Activated CD8-positive, alpha-beta memory T cell treated with anti-CD3 and anti-CD28 coated beads, Interleukin-2, amount 50 U/mL, for 48 hours (primary cell): ENCODE measurements at regions not wholly inside any gene's neighbourhood (a gene's known extent, or its start where the extent isn't known, plus 50 kb on each side); places are given as distances from the start of the nearest gene placed in this dataset.

Source experiments
- DNase-seq: peaks from one replicate; pipeline ENCODE4 v3.0.0-alpha.2; 2020

DNA sequence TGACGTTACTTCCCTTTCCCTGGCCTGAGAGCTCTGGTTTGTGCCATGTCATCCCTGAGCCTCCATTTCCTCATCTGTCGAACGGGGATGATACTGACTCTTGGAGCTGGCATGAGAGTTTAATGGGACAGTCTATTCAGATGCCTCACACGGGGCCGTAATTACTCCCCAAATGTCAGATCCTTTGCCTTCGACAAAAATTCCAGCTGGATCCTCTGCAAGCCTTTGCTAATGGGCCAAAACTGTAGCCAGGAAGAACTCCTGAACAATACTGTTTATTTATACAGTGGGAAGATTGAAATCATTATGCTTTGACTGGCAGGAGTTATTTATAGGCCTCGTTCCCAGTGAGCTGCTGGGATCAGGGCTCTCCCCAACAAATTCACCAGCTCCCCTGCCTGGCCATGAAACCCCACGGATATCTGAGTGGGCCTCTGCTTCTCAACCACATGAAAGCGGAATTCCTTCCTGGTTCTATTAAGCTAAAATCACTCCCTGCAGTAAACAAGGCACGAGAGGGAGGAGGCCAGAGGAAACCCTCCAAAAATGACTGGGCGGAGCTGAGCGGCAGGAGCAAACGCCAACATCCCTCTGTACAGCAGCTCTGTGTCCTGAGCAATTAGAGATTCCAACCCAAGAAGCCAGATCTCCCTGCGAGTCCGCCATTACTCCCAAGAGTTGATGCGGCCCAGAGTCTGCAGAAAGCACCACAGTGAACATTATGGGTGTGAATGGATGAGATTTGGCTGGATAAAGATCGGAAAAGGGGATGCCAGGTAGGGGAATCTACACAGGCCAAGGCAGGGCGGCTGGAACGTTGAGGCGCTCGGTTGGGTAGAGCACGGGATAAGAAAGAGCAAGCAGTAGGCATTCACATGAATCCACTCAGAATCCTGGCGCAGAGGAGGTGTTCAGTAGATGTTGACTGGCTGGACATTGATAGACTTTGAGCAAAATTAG, 326.1 kb downstream of the BCL11B start:
- DNase-seq = peak; percentile 18

GRCh38 chr14:98946940-98947339, 325.1 kb downstream of the BCL11B start:
- peak; percentile 26 for DNase-seq

DNA sequence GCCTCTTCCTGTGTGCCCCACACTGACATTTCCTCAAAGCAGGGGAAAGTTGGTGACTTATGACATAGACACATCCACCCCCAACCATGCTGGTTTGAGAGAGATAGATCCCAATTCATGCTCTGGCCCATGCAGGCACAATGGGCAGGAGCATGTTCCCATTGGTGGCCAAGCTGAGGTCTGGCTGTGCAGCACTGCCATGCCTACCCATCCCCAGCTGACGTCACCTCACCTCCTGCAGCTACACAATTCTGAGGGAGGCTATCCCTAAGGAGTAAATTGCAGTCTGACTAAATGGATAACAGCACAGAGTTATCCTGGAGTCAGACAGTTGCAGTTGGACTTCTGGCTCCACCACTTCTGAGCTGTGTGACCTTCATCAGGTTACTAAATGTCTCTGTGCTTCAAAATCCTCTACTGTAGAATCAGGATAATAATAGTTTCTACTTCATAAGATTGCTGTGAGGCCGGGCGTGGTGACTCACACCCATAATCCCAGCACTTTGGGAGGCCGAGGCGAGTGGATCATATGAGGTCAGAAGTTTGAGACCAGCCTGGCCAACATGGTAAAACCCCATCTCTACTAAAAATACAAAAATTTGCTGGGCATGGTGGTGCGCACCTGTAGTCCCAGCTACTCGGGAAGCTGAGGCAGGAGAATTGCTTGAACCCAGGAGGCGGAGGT, 323.9 kb downstream of the BCL11B start:
- peak; percentile 23 for DNase-seq

DNA sequence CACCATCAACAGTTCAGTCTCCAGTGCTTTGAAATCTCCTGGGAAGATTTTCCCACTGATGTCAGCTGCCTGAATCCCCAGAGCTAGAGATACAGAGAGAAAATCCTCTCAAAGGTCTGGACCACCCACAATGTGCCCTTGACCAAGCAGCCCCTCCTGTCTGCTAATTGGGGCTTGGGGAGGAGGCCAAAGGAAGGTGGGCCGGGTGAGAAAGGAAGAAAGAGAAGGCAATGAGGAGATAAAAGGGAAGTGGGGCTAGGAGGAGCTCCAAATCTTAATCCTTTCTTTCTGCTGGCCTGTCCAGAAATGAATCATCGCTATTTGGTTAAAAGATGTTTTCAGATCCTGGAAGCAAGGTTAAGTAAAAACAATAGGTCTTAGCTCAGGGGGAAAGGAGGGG, 322.9 kb downstream of the BCL11B start:
- DNase-seq = no peak

DNA sequence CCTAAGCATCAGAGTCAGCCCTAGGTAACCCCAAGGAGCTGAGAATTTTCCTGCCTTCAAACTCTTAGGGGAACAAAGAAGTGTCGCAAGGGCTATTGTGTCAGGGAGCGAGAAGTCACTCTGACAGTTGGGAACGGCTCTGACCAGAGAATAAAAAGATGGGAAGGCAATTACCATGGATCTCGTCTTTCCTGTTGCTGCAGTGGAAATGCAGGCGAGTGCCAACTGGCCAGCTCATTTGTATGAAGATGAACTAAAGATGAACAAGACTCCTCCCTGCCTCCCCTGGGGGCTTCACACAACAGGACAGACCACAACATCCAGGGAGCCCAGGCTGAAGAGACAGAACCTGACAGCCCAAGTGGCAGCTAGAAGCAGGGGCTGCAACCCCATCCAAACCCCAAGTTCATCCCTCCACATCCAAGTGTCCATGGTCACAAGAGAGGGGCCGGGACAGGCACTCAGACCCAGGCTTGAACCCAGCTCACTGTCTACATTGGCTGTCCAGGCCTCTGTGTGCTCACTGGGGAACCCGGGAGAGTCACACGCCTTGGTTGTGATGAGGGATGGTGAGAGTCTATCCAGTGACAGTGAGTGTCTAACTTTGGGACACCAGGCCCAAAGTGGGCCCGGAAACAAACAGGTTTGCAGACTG, 322.4 kb downstream of the BCL11B start:
- no peak for DNase-seq

DNA sequence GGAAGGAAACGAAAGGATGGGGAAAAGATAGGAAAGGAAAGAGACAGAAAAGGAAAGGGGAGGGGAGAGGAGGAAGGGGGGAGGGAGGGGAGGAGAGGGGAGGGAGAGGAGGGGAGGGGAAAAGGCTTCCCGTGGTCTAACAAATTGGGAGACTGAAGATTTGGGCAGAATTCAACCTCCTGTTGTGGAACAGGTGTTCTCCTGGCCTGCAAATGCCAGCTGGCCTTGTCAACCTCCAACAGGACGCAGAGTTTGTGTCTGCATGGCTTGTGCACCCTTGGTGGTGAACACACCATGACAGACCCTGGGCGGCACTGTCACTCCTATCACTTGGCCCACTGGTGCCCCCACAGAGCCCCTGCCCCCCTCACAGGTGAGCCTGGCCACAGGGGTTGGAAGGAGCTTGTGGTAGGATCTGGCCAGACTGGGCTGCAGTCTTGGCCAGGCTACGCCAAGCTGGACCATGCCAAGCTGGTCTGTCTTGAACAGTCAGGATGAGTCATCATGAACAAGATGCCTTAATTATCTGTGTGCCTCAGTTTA, 321.6 kb downstream of the BCL11B start:
- peak; percentile 44 for DNase-seq

DNA sequence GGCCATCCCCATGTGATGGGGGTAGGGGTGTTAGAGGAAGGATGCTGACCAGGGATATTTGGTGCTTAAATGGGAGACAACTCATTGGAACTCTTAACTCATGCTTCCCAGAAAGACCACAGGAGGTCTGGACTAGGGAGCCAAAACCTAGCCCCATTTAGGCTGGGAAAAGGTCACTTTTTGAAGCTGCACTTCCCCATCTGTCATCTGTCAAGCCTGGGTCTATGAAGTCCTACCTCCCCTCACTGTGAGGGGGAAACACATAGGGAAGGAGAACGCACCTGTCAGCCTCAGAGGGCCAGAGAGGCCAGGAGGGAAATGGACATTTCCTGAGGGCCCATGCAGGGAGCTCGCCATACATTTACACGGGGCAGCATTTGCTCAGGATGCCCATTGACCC, 321.0 kb downstream of the BCL11B start:
- peak; percentile 32 for DNase-seq

- DNase-seq = peak; percentile 22
Observed at GRCh38 chr14:98951521-98952152, 320.4 kb downstream of the BCL11B start.

DNA sequence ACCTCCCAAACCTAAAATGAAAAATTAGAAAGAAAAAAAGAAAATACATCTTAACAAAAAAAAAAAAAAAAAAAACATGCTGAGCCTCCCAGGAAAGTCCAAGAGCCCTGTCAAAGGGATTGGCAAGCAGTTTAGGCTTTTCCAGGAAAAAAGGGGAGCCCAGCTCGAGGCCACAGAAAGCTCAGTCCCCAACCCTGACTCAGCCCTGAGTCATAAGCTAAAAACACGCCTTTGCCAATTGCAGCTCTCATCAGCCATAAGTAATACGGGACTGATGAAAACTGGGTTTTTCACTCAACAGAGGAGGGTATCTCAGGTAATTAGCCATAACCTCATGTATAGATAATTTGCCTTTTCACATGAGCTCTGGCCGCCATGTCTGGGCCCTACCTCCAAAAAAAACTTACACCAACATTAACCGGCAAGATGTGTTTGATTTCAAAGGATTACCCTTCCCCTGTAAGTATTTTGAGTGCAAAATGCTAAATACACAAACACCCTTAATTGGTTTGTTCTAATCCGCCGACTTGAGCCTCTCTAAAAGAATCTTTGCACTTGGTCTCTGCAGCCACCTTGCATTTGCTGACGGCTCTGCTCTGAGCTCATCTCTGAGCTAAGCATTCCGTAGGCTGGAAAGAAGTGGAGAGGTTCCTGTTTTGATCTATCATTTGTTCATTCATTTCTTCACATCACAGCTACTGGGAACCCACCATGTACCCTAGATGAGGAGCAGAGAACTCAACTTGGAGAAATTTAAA, 319.2 kb downstream of the BCL11B start:
- DNase-seq = peak; percentile 51

- DNase-seq = peak; percentile 33
Observed at GRCh38 chr14:98953551-98954348, 318.2 kb downstream of the BCL11B start.

GRCh38 chr14:98954349-98955000, 317.5 kb downstream of the BCL11B start:
- peak; percentile 30 for DNase-seq

GRCh38 chr14:98955036-98955740, 316.8 kb downstream of the BCL11B start:
- no peak for DNase-seq

GRCh38 chr14:98955741-98956070, 316.3 kb downstream of the BCL11B start:
- peak; percentile 42 for DNase-seq

DNA sequence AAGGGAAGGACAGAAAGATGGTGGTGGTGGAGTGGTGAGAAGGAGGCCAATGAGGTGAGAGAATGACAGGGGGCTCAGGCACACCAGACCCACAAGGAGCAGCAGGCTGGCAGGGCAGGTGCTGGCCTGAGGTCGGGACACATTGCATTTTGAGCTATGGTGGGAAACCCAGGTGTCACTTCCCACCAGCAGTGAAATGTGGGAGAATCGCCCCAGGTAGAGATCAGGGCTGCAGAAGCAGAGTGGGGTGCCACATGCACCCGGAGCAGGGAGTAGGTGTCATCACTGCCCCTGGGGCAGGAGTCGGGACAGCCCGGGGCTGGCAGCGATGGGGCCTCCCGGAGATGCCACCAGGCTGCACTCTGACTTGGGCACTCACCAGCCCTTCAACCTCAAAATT, 315.8 kb downstream of the BCL11B start:
- DNase-seq = peak; percentile 40

DNA sequence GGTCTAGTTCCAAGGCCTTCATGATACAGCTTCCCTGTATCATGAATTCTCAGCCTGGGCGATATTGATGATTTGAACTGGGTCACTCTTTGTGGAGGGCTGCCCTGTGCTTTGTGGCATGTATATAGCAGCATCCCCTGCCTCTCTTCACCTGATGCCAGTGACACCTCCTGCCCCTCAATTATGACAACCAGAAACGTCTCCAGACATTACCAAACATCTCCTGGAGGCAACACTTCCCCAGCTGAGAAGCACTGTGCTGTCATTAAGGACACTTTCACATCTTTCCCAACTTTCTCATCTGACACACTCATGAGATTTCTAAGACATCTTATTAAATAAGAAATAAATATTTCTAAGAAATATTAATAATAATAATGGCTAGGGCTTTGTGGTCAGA, 315.3 kb downstream of the BCL11B start:
- peak; percentile 25 for DNase-seq

DNA sequence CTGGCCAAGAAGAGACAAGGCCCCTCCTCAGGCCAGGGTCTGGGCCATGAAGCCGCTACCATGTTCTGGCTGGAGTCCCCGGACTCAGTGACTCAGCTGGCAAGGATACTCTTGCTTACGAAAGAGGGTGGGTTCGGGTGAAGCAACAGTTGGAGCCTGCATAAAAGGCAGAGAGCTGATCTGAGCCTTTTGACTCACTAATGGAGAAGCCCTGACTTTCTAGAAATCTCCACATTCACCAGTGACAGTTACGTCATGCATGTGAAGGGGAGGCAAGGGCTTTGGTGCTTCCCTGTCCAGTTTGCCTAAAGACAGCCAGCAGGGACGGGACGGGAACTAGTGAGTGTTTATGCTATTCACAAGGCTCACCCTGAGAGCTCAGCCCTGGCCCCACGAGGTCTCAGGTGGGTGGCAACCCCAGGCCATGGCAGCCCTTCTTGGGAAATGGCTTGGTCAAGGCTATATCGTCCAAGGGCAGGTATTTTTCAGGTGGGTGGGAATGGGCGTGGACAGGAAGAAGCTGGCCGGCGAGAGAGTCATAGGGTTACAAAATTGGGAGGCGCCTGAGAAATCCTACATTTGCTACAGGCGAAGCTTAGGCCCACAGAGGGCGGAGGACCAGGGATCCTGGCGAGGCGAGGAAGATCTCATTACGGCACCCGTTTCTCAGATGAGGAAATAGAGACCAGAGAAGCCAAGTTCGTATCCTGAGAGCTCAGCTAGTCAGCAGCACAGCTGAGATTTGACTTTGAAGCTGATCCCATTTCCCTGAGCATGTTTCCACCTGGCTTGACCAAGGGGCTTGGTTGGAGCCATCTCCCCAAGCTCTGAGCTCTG, 314.6 kb downstream of the BCL11B start:
- peak; percentile 37 for DNase-seq

DNA sequence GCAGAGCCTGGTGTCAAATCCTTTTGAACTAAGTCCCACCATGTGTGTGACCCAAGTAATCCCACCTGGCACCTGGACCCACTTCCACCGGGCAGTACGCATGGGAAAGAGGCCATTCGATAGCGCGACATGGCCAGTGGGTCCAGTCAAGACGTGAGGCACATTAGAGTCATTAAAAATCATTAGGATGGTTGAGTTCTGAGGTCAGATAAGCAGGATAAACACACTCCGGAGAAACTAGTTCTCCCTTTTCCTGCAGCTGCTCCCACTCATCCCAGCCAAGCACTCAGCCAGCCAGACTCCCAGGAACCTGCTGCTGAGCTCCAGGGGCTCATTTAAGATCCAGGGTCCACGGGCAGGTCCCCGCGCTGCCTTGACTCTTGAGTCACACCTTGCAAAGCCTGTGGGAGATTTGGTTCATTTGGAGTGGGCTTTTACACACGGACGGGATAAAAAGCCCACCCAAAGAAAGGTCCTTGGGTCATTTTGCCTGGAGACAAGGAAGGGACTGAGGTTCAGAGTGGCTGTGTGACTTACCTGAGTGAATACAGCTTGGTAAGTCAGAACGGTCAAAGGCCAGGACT, 313.9 kb downstream of the BCL11B start:
- peak; percentile 28 for DNase-seq

DNA sequence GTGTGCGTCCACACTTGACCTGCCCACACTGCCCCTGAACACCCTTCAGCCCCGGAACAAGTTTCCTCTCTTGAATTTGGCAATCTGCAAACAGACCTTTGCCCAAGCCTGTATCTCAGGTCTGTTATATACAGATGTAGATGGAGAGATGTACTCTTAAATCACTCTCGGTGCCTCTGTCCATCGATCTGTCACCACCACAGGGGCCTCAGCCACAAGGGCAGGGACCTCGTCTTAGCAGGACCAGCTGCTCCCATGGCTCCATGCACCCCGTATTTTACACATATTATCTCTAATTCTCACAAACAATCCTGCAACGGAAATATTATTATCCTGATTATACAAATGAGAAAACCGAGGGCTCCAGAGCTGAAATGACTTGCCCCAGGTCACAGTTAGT, 313.4 kb downstream of the BCL11B start:
- peak; percentile 29 for DNase-seq

DNA sequence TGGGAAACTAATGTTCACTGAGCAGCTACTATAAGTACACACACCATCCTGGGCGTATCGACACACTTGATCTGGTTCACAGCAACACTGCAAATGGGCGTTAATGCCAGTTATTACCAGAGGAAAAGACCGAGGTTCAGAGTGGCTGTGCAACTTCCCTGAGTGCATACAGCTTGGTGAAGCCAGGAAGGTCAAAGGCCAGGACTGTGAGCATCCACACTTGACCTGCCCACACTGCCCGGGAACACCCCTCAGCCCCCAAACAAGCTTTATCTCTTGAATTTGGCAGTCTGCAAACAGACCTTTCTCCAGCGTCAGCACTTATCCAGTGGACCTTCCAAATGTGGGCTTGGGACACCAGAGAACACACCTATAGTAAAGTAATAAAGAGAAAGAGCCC, 312.6 kb downstream of the BCL11B start:
- DNase-seq = peak; percentile 23
